ENCODE measurements at regions not wholly inside any gene's neighbourhood (a gene's known extent, or its start where the extent isn't known, plus 50 kb on each side); places are given as distances from the start of the nearest gene placed in this dataset.

- TF ChIP-seq CTCF (IDR thresholded peaks at IDR 0.05) (no peak), POLR2A (IDR thresholded peaks at IDR 0.05) (no peak), POLR2AphosphoS5 (IDR thresholded peaks at IDR 0.05) (no peak), EP300 (IDR thresholded peaks at IDR 0.05) (no peak)
These were observed 478.7 kb upstream of the MYT1L start for GRCh38 chr2:2809771-2810170.

All from sigmoid colon (tissue), 4 donors.